NCI-H82 treated with DMSO at 0.1 percent for 48 hours (cell line): ENCODE measurements at regions not wholly inside any gene's neighbourhood (a gene's known extent, or its start where the extent isn't known, plus 50 kb on each side); places are given as distances from the start of the nearest gene placed in this dataset.

Experiments
- DNase-seq: peaks from one replicate; lab custom pipeline; 2025; ENCODE audit not compliant: unreplicated experiment; lab: John Stamatoyannopoulos, UW

GRCh38 chr3:182609575-182610156 lies 183.6 kb upstream of the ATP11B start:
- no peak for DNase-seq

- DNase-seq: no peak
These were observed 181.0 kb upstream of the ATP11B start for GRCh38 chr3:182612332-182612731.

GRCh38 chr3:182617500-182617899 lies 175.8 kb upstream of the ATP11B start:
- no peak for DNase-seq

GRCh38 chr3:182618085-182618732 lies 175.1 kb upstream of the ATP11B start:
- peak; percentile 12 for DNase-seq

- no peak for DNase-seq
These were observed 174.2 kb upstream of the ATP11B start for GRCh38 chr3:182618981-182619591.

GRCh38 chr3:182620723-182621434 lies 172.4 kb upstream of the ATP11B start:
- no peak for DNase-seq

GRCh38 chr3:182621435-182622240 lies 171.7 kb upstream of the ATP11B start:
- no peak for DNase-seq

- no peak for DNase-seq
These were observed 171.1 kb upstream of the ATP11B start for GRCh38 chr3:182622241-182622545.

GRCh38 chr3:182626484-182627467 lies 166.5 kb upstream of the ATP11B start:
- DNase-seq: no peak

GRCh38 chr3:182628531-182628930 lies 164.8 kb upstream of the ATP11B start:
- no peak for DNase-seq

- no peak for DNase-seq
These were observed 163.8 kb upstream of the ATP11B start for GRCh38 chr3:182629521-182629920.

- no peak for DNase-seq
These were observed 161.9 kb upstream of the ATP11B start for GRCh38 chr3:182631183-182632076.

GRCh38 chr3:182632077-182632393 lies 161.3 kb upstream of the ATP11B start:
- no peak for DNase-seq

GRCh38 chr3:182633186-182633585 lies 160.1 kb upstream of the ATP11B start:
- no peak for DNase-seq

GRCh38 chr3:182636646-182637045 lies 156.7 kb upstream of the ATP11B start:
- no peak for DNase-seq

- DNase-seq: no peak
These were observed 155.8 kb upstream of the ATP11B start for GRCh38 chr3:182637350-182638110.

- DNase-seq: no peak
These were observed 149.3 kb upstream of the ATP11B start for GRCh38 chr3:182644013-182644412.

- no peak for DNase-seq
These were observed 148.4 kb upstream of the ATP11B start for GRCh38 chr3:182644790-182645433.
